OCI-LY1 (cell line): ENCODE measurements at regions not wholly inside any gene's neighbourhood (a gene's known extent, or its start where the extent isn't known, plus 50 kb on each side); places are given as distances from the start of the nearest gene placed in this dataset.

Source experiments
- H2AFZ ChIP-seq: fragments of 200-600 bp; sonication (generic), shearing (Covaris generic); 2 replicates; pipeline ENCODE4 v1.6.0; 2014; ENCODE audit warnings: antibody characterized with exemption, mild to moderate bottlenecking, low read length
- H3F3A ChIP-seq: fragments of 200-600 bp; sonication (generic), shearing (Covaris generic); 2 replicates; pipeline ENCODE4 v1.6.0; 2014; ENCODE audit warnings: mild to moderate bottlenecking, antibody characterized with exemption, low read length, moderate library complexity; ENCODE audit not compliant: insufficient read depth
- H3K27ac ChIP-seq: fragments of 200-600 bp; sonication (generic); 2 replicates; pipeline ENCODE4 v1.5.1; 2014; ENCODE audit warnings: low read length, mixed run types, mild to moderate bottlenecking, low read depth; ENCODE audit not compliant: poor library complexity, severe bottlenecking
- H3K27me3 ChIP-seq: fragments of 200-600 bp; sonication (generic); 2 replicates; pipeline ENCODE4 v1.6.0; 2014; ENCODE audit warnings: antibody characterized with exemption, mild to moderate bottlenecking, low read length, moderate library complexity; ENCODE audit not compliant: insufficient read depth
- H3K36me3 ChIP-seq: fragments of 200-600 bp; sonication (generic); 2 replicates; pipeline ENCODE4 v1.6.1; 2014; ENCODE audit warnings: mild to moderate bottlenecking, antibody characterized with exemption, low read length, moderate library complexity, mixed read lengths; ENCODE audit not compliant: insufficient read depth
- H3K4me1 ChIP-seq: fragments of 200-600 bp; sonication (generic); 2 replicates; pipeline ENCODE4 v1.5.1; 2014; ENCODE audit warnings: mild to moderate bottlenecking, low read length, moderate library complexity; ENCODE audit not compliant: insufficient read depth, severe bottlenecking
- H3K4me2 ChIP-seq: fragments of 200-600 bp; sonication (generic), shearing (Covaris generic); 2 replicates; pipeline ENCODE4 v1.6.1; 2014; ENCODE audit warnings: low read length
- H3K4me3 ChIP-seq: fragments of 200-600 bp; sonication (generic); 2 replicates; pipeline ENCODE4 v1.5.1; 2014; ENCODE audit warnings: low read length, low read depth, mild to moderate bottlenecking, mixed read lengths; ENCODE audit not compliant: poor library complexity, severe bottlenecking
- H3K79me2 ChIP-seq: fragments of 200-600 bp; shearing (Covaris generic); 2 replicates; pipeline ENCODE4 v1.6.1; 2016; ENCODE audit warnings: mixed run types, low read length, mixed read lengths; ENCODE audit not compliant: insufficient read depth
- H3K9ac ChIP-seq: fragments of 200-600 bp; sonication (generic), shearing (Covaris generic); 2 replicates; pipeline ENCODE4 v1.6.1; 2014; ENCODE audit warnings: mild to moderate bottlenecking, low read length, mixed read lengths
- H3K9me2 ChIP-seq: fragments of 200-600 bp; sonication (generic), shearing (Covaris generic); 2 replicates; pipeline ENCODE4 v1.6.1; 2014; ENCODE audit warnings: low read depth, mild to moderate bottlenecking, low read length, mixed read lengths
- H3K9me3 ChIP-seq: fragments of 200-600 bp; shearing (Covaris generic); 2 replicates; pipeline ENCODE4 v1.6.1; 2014; ENCODE audit warnings: low read length, mixed read lengths
- H4K20me1 ChIP-seq: fragments of 200-600 bp; sonication (generic), shearing (Covaris generic); 2 replicates; pipeline ENCODE4 v1.6.0; 2016; ENCODE audit warnings: mild to moderate bottlenecking, low read length; ENCODE audit not compliant: insufficient read depth
- EZH2 ChIP-seq: fragments of 200-600 bp; sonication (generic), shearing (Covaris generic); IDR thresholded peaks from 2 replicates; pipeline ENCODE4 v1.8.0; 2017; ENCODE audit warnings: borderline replicate concordance, mixed run types, mild to moderate bottlenecking, antibody characterized with exemption, low read length, moderate library complexity, mixed read lengths
- TF ChIP-seq, protein P1 (sequence below): fragments of 200-600 bp; sonication (generic), shearing (Covaris generic); IDR thresholded peaks from 2 replicates; pipeline ENCODE4 v1.5.1; 2017; ENCODE audit warnings: mild to moderate bottlenecking, antibody characterized with exemption, low read length, moderate library complexity, mixed read lengths

DNA sequence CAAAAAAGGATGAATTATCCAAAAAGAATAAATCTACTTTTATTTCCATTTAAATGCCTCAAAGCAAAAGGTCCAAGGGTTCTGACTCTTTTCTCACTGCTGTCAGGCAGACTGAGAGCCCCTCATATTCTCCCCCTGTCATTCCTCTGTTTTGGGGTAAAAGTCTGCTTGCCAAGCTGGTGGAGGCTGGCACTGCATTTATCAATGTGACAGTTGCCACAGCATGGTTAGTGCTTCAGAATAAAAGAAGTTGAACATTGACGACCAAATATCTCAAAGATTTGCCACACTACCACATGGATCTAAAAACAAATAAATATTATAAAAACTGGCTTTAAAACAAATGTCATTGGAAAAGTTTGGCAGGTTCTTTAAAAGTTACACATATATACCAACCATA, 89.2 kb upstream of the SNRK start:
- Histone ChIP-seq H3K27me3 (no peaks in the 10 kb centered on the region), H3F3A (no peaks in the 10 kb centered on the region), H3K4me3 (no peak overlapping the region), H3K9ac (no peak overlapping the region), H3K4me2 (no peak overlapping the region), H3K27ac (no peak overlapping the region), H3K9me3 (no peaks in the 10 kb centered on the region), H3K79me2 (no peaks in the 10 kb centered on the region), H3K9me2 (no peaks in the 10 kb centered on the region), H2AFZ (no peak overlapping the region), H4K20me1 (no peaks in the 10 kb centered on the region), H3K36me3 (no peaks in the 10 kb centered on the region), H3K4me1 (no peaks in the 10 kb centered on the region)
- TF ChIP-seq, protein P1, sequence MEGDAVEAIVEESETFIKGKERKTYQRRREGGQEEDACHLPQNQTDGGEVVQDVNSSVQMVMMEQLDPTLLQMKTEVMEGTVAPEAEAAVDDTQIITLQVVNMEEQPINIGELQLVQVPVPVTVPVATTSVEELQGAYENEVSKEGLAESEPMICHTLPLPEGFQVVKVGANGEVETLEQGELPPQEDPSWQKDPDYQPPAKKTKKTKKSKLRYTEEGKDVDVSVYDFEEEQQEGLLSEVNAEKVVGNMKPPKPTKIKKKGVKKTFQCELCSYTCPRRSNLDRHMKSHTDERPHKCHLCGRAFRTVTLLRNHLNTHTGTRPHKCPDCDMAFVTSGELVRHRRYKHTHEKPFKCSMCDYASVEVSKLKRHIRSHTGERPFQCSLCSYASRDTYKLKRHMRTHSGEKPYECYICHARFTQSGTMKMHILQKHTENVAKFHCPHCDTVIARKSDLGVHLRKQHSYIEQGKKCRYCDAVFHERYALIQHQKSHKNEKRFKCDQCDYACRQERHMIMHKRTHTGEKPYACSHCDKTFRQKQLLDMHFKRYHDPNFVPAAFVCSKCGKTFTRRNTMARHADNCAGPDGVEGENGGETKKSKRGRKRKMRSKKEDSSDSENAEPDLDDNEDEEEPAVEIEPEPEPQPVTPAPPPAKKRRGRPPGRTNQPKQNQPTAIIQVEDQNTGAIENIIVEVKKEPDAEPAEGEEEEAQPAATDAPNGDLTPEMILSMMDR: no peak
- TF ChIP-seq EZH2: no peak

DNA sequence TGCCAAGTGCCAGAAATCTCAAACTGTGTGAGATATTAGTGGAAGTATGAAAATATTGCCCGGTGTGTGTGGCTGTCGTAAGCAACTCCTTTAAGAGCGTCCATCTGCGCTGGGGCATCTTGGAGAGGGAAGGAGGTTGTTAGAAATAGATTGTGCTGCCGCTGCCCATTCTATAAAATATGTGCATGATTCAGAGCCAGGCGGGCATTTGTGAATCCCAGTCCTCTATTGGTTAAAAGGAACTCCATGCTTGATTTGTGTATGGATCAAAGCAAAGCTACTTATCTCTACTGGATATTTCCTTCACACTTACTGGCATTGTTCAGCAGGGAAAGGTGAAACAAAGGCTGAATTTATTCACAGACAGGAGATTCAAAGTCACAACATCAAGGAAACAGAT, 89.6 kb upstream of the SNRK start:
- Histone ChIP-seq H3K27ac (no peak overlapping the region), H3K9ac (no peak overlapping the region), H3K9me2 (no peaks in the 10 kb centered on the region), H4K20me1 (no peaks in the 10 kb centered on the region), H3F3A (no peaks in the 10 kb centered on the region), H3K9me3 (no peaks in the 10 kb centered on the region), H3K4me2 (no peak overlapping the region), H3K4me1 (no peaks in the 10 kb centered on the region), H3K36me3 (no peaks in the 10 kb centered on the region), H3K79me2 (no peaks in the 10 kb centered on the region), H3K4me3 (no peak overlapping the region), H2AFZ (no peak overlapping the region), H3K27me3 (no peaks in the 10 kb centered on the region)
- TF ChIP-seq, protein P1: no peak
- no peak for TF ChIP-seq EZH2

DNA sequence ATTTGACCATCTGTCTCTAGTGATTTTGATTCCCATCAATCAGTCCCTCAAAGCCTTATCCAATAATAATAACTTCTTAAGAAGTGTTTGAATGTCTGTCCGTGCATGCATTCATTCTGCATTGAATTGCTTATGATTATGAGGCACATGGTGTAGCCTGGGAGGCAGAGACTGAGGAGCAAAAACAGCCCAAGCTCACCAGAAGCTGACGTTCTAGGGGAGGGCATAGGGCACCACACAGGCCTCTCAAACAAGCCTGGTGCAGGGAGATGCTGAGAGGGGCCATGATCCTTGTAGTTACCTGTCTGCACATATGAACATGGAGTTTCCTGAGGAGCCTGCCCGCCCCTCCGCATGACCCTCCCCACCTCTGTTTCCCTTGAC, 89.2 kb upstream of the POMGNT2 start:
- Histone ChIP-seq H3K4me1 (no peaks in the 10 kb centered on the region), H3K27me3 (no peaks in the 10 kb centered on the region), H3K9ac (no peak overlapping the region), H3K9me2 (no peaks in the 10 kb centered on the region), H3K36me3 (no peaks in the 10 kb centered on the region), H3K4me2 (no peak overlapping the region), H3K9me3 (no peaks in the 10 kb centered on the region), H2AFZ (no peak overlapping the region), H3F3A (no peaks in the 10 kb centered on the region), H3K4me3 (no peak overlapping the region), H3K79me2 (no peaks in the 10 kb centered on the region), H4K20me1 (no peaks in the 10 kb centered on the region), H3K27ac (no peak overlapping the region)
- TF ChIP-seq, protein P1: no peak
- TF ChIP-seq EZH2: no peak
